Activated CD4-positive, alpha-beta T cell treated with anti-CD3 and anti-CD28 coated beads, Interleukin-2, Interleukin-6, amounts not matched to agents 100 ng/mL and 50 ng/mL, durations not matched to agents 16 hours and 8 hours (primary cell): ENCODE measurements at regions not wholly inside any gene's neighbourhood (a gene's known extent, or its start where the extent isn't known, plus 50 kb on each side); places are given as distances from the start of the nearest gene placed in this dataset.
"Not testable (repeated sequence)": the region's sequence is repeated elsewhere in the genome, so short reads cannot be mapped to it uniquely, and the experiment has no call there.

Experiments used
- DNase-seq: peaks from one replicate; pipeline ENCODE4 v3.0.0-alpha.2; 2020

DNA sequence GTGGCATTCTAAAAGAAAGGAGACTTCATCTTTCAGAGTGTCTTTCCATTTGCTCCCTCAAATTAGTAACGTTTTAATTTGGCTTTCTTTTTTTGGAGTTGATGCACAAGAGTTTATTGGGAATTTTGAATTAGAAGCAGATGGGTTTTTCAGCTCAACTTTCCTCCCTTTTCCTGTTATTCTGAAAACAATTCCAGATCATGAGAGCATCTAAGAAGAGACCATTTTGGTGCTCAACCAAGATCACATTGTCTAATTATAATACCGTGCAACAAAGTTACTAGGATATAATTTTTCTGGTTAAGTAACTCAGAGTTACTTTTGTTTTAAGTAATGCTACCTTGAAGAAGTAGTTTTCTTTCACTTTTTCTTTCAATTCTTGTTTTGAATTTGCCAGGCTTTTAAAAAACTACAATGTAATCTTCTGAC, 396.6 kb upstream of the KLF6 start:
- peak; percentile 20 for DNase-seq

GRCh38 chr10:4181081-4181480, 396.1 kb upstream of the KLF6 start:
- no peak for DNase-seq

GRCh38 chr10:4177791-4178190, 392.8 kb upstream of the KLF6 start:
- no peak for DNase-seq

GRCh38 chr10:4176500-4177281, 391.7 kb upstream of the KLF6 start:
- DNase-seq, result no peak

DNA sequence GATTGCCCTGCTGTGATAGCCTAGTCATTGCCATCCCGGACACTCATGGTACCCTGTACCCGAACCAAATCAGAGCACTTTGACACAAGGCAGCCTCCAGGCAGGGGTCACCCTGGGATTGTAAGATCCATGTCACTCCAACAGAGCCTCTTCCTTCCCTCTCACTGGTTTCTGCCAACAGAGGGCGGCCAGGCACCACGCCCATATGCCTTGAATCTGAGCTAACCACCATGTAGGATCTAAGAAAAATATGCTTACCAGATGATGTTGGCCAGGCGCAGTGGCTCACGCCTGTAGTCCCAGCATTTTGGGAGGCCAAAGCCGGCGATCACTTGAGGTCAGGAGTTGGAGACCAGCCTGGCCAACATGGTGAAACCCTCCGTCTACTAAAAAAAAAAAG, 389.2 kb upstream of the KLF6 start:
- DNase-seq, result no peak

DNA sequence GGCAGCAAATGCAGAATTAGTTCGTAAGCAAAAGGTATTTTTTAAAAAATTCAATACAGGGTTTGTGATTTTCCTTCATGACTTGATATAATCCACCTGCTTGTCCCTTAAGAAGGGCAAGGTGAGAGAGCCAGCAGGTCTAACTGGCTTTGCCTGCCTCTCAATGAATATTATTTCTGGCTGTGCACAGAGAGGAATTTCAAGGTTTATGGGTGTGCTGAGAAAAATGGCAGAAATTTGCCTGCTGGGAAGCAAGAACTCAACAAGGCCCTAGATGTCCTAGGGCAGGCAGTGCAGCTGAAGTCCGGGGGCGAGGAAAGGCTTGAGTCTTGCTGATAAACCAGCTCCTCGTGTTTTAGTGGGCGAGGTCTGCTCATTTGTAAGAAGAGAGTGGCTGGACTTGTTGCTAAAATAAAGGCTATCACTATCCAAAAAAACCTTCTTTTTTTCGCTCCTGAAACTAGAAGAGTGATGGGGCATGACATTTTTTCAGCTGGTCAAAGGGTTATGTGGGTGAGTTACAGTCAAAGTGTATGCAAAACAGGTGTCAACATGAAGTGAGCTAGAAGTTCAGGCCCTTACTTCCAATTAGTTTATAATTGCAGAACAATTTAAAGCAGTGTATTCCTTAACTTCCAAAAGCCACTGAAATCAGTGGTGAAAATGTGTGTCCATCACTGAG, 385.8 kb upstream of the KLF6 start:
- no peak for DNase-seq

- no peak for DNase-seq
Measured at GRCh38 chr10:4170181-4170580, 385.2 kb upstream of the KLF6 start.

- DNase-seq, result no peak
Measured at GRCh38 chr10:4169448-4169847, 384.4 kb upstream of the KLF6 start.

- no peak for DNase-seq
Measured at GRCh38 chr10:4167216-4167615, 382.2 kb upstream of the KLF6 start.

GRCh38 chr10:4162571-4163286, 377.7 kb upstream of the KLF6 start:
- no peak for DNase-seq

GRCh38 chr10:4159173-4159572, 374.2 kb upstream of the KLF6 start:
- no peak for DNase-seq

DNA sequence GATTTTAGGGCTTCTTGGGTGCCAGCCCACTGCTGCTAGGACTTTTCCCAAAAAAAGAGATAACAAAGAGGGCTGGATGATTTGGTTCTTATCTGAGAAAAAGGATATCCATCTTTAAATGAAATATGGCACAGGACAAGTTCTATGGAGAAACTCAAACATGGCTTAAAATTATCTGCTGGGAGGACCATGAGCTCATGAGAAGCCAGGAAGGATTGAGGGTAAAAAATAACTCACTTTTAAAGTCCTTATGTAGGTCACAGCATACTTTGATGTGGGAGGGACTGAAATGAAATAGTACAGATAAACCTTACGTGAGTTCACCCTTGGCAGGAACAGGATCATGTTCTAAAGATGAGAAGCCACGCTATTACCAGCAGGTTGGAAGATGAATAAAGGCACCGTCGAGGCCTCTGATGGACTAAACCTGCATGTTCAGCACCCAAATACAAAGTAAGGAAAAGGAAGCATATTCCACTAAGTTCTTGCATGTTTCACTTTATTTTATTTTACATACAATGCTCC, 369.2 kb upstream of the KLF6 start:
- no peak for DNase-seq

DNA sequence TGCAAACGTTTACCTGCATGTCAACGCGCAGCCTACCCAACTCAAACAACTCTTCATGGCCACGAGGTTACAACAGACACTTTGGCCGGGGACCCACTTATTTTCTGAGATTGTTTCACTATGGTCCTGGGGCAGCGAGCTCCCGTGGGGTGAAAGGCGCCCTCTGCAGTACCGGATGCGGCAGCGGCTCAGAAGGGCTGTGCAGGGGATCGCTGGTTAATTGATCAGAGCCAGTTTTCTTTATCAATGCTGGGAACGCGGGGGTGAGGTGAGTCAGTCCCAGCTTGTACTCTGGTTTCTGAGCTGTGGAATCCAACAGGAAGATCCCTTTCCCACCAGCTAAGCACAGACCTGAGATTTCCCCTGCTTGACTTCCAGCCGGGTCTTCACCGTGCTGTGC, 366.5 kb upstream of the KLF6 start:
- DNase-seq, result no peak

GRCh38 chr10:4150676-4151075, 365.7 kb upstream of the KLF6 start:
- DNase-seq, result no peak

GRCh38 chr10:4149460-4149859, 364.5 kb upstream of the KLF6 start:
- not testable (repeated sequence) for DNase-seq

- no peak for DNase-seq
Measured at GRCh38 chr10:4147245-4147644, 362.2 kb upstream of the KLF6 start.

- DNase-seq, result no peak
Measured at GRCh38 chr10:4144817-4145216, 359.8 kb upstream of the KLF6 start.

DNA sequence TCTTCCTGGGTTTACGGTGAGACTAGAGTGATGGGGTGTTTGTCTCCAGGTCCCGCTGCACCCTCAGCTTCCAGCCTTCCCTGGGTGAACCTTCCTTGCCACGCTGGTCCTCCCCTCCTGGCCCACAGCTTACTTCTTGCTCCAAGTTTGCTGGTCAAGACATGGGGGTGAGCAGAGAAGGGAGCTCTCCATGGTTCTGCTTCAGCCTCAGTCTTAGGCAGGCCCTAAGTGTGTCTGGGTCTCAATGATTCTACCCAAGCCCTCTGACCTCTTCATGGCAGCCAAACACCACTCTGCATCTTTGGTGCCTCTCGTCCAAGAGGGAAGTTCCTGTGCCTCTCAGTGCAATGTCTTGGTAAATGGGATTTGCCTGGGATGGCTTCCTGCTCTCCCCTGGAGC, 356.5 kb upstream of the KLF6 start:
- DNase-seq, result no peak

- no peak for DNase-seq
Measured at GRCh38 chr10:4138146-4138721, 353.2 kb upstream of the KLF6 start.

GRCh38 chr10:4137299-4137698, 352.3 kb upstream of the KLF6 start:
- DNase-seq, result no peak

DNA sequence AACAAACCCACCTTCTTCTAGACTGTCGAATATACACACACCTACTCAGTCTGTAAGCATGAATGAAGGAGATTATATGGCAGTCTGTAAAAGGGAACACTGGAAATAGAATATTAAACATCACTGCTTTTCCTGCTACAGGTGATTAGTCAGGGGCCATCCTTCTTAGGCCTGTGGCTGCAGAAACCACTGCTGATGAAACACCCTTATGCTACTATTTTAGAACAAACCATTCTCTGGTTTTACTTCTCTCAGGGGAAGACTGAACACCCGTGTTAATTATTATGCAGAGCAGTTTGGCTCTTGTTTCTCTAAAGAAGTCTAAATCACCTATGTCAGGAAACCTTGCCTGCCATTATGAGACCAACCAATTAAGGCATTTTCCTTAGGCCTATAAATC, 351.1 kb upstream of the KLF6 start:
- no peak for DNase-seq

GRCh38 chr10:4132216-4132556, 347.2 kb upstream of the KLF6 start:
- DNase-seq, result no peak

GRCh38 chr10:4131407-4132215, 346.6 kb upstream of the KLF6 start:
- DNase-seq, result peak; percentile 89
